ENCODE measurements at regions not wholly inside any gene's neighbourhood (a gene's known extent, or its start where the extent isn't known, plus 50 kb on each side); places are given as distances from the start of the nearest gene placed in this dataset.

DNA sequence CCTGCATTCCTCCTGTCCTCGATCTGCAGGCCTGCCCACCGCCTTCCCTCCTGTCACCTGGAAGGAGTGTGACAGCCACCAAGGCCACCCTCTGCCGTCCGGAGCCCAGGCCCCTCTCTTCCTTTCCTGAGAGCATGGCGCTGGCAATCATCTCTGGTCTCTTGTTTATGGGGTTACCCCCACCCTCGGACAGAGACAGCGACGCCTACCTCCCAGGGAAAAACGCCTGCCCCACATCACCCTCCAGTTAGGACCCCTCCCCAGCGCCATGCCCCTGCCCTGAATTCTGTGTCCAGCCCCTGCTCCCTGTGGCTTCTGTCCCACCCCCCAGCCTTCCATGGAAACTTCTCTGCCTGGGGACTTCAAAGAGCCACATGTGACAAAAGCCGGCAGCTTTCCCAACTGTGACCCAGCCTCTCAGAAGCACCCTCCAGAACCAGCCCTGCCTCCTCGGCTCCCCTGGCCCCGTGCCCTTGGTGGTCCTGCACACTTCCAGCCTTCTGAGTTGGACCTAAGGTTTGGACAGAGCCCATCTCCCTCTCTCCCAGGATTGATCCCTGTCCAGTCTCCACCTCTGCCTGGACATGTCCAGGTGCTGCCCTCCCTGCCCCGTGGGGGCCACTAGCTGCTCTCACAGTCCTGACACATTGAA lies 145.0 kb upstream of the HDAC4 start:
- no peak for DNase-seq

DNA sequence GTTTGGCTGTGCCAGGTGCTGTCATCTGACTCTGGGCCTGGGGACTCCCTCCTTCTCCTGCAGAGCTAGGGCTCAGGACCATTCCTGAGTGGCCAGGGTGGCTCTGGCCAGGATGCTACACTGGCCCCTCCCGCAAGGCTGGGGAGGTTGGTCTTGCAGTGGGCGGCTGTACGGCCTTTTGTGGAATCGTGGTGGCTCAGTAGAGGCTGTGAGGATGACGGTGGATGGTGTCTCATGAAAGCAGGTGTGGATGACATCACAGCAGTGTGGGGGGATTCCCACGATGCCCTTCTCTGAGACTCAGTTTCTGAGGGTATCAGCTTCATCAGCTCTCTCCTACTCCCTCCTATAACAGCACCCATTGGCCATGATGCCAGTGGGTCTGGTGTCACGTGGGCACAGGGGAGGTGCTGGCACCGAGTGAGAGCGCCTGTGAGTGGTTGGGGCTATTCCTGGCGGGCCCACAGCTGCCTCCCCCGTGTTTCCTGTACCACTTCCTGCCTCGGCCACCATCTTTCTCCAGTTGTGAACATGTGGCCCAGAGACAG lies 144.2 kb upstream of the HDAC4 start:
- DNase-seq: no peak

DNA sequence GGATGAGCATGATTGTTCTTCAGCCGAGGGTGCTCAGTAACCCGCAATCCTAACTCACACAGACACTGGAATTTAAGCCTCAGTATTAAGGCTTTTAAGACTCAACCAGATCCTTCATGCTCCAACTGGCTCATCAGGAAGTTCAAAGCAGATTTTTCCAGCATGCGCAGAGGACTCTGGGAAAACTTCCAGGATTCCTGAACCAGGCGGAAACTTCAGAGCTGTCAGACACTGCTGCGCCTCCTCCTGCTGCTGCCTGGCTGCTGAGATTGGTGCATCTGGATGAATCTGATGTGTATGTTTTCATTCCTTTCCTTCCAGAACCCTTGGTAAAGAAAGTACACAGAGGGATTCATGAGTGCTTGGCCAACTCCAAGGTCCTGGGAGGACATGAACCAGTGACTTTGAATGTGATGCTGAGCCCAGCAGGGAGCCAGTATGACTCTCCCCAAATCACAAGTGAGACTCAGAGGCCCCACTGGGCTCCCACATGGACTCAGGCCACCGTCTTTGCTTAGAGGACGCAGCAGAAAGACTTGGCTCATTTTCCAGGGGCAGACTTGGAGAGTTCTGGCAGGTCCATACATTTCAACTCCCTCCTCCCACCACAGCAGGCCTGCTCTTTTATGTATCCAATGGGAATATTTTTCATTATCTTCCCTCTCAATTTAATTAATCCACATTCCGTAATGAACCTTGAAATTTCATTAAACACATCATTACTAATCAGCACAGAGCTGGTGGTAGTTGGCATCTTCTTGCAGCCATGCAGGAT lies 143.5 kb upstream of the HDAC4 start:
- no peak for DNase-seq

DNA sequence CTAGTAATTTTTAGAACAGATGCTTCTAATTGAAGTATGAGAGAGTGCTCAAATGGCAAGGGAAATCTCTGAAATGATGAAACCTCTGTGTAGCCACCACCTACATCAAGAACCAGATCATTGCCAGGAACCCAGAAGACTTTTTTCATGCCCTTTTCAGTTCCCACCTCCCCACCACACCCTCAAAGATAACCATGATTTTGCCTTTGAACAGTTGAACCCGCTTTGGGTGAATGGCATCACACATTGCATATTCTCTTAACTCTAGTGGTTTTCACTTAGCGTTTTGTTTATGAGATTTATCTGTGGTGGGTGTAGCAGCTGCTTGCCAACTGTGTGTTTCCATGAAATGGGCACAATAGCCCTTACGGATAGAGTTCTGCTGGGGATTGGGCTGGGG lies 142.9 kb upstream of the HDAC4 start:
- DNase-seq: no peak

DNA sequence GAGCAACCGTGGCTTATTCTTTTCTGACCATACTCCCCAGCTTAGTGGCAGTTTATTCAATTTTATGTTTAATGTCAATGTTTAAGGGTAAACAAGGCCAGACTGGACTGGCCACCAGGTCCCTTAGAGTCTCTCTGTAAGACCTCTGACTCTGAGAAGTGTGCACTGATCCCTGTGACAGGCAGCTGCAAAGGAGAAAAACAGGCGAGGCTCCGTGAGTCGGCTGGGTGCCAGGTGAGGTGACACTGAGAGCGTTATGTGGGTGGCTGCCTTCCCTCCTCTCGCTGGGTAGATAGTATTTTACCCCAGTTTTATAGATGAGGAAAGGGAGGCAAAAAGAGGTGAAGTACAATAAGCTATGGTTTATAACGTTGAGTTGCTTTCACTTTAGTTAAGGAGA lies 139.4 kb upstream of the HDAC4 start:
- no peak for DNase-seq

DNA sequence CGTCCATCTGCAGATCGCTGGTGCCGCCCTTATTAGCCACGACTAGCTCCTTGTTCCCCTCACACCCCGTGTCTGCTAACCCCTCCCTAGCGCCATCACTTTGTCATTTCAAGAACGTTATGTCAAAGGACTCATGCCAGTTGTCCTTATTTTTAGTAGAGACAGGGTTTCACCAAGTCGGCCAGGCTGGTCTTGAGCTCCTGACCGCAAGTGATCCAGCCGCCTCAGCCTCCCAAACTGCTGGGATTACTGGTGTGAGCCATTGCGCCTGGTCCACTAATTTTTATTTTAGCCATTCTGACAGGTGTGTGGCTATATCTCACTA lies 138.9 kb upstream of the HDAC4 start:
- no peak for DNase-seq

DNA sequence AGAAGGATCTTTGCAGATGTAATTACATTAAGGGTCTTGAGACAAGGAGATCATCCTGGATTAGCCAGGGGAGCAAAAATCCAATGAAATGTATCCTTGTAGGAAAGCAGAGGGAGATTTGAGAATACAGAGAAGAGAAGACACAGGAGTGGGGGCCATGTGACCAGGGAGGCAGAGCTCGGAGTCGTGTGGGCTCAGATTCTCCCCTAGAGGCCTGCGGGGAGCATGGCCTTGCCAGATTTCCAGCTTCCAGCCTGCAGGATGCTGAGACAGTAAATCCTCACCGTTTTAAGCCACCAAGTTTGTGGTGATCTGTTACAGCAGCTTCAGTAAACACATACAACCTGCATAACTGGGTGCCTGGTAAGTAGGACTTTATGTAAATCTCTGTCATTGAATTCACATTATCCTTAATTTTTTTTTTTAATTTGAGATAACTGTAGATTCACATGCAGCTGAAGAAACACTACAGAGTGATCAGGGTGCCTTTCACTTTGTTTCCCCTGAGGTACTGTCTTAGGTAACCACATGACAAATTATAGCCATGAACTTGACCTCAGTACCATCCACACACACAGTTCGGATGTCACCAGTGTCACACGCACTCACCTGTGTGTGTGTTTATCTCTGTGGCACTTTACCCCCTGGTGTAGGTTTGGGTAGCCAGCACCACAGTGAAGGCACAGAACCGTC lies 138.4 kb upstream of the HDAC4 start:
- DNase-seq: no peak

DNA sequence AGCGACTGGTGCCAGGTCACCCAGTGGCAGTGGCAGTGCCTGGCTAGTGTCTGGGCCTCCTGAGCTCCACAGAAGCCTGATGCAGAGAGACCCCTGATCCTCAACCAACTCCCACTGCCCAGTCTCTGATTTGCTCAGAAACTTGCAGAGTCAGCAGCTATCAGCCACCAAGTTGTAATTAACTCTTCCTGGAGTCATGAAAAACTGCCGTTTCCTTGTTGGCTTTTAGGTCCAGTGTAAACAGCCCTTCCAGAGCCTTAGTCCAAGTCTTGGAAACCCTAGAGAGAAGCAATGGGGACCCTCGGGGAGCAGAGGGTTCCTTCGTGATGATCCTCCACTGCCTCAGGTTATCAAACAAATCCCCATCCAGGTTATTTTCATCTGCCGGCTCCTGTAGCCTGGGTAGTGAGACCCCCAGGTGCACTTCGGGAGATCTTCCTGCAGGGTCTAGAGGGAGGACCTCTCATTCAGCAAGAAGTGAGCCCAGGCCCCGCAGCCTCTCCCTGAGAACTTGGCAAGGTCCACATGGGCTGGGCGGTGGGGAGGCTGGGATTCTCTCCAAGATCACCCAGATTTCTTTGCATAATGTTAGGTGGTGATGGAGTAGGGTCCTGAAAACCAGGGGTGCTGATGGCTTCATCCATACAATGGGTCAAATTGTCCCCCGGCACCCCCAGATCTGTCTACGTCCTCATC lies 137.7 kb upstream of the HDAC4 start:
- DNase-seq: no peak

DNA sequence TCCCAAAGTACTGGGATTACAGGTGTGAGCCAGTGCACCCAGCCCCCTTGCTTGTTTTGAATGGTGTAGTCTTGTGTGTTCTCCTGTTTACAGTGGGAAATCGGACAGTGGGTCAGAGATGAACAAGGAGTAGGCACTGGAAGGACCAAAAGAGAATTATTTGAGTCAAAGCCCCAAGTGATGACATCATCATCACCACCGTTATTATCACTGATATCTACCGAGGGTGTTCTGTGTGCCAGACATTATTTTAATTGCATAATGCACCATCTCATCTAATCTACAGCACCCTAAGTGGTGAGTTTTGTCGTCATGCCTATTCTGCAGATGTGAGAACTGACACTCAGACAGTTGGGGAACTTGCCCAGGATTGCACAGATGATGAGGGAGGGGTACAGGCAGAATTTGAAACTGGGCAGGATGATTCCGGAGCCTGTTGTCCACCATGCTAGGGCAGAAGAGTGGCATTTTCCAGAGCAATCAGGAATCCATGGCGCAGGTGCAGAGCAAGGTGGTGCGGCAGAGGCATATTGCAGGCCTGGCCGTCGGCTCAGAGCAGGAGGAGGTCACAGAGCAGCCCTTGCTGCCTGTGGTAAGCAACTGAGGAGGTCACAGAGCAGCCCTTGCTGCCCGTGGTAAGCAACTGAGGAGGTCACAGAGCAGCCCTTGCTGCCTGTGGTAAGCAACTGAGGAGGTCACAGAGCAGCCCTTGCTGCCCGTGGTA lies 137.0 kb upstream of the HDAC4 start:
- DNase-seq: no peak

DNA sequence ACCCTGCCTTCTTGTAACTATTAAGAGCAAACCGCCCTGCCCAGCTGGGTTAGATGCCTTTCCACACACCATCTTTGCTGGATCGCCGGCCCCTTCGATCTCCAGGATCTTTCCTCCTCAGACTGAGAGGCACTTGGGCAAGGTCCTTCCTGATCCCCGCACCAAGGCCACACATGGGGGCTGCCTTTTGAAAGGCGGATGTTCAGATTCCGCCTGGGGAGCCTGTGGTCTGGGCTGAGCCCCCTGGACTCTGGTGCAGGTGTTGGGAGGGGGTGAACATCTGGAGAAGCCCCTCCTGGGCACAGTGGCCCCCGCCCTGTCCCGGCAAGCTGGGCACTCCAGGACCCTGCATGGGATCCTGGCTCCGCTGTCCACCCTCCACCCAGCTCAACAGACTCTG lies 135.4 kb upstream of the HDAC4 start:
- no peak for DNase-seq

DNA sequence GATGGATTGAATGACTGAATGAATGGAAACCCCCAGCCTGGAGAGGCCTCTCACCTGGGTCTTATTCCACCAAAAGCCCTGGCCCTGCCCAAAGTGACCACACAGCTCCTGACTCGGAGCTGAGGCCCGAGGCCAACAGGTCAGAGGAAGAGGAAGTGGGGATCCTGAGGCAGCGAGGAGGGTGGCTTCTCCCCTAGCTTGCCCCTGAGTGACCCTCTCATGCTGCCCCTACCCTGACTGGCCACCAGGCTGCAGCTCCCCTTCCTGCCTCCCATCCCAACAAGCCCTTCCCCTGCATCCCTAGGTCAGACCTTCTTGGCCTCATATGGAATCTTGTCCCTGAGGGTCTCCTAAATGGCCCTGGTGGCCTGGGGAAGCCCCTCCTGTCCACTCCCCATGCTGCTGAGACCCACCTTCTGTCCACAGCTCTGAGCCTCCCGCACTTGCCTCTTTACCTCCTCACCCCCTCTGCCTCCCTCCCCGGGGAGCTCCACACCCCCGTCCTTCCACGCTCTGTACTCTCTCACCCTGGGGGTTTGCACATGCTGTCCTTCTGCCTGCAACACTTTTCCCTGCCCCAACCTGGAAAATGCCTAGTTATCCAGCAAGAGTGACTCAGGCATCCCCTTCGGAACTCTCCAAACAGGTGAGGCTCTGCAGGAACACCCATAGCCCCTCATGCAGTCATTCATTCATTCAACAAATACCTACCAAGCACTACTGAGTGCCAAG lies 134.8 kb upstream of the HDAC4 start:
- DNase-seq: no peak

DNA sequence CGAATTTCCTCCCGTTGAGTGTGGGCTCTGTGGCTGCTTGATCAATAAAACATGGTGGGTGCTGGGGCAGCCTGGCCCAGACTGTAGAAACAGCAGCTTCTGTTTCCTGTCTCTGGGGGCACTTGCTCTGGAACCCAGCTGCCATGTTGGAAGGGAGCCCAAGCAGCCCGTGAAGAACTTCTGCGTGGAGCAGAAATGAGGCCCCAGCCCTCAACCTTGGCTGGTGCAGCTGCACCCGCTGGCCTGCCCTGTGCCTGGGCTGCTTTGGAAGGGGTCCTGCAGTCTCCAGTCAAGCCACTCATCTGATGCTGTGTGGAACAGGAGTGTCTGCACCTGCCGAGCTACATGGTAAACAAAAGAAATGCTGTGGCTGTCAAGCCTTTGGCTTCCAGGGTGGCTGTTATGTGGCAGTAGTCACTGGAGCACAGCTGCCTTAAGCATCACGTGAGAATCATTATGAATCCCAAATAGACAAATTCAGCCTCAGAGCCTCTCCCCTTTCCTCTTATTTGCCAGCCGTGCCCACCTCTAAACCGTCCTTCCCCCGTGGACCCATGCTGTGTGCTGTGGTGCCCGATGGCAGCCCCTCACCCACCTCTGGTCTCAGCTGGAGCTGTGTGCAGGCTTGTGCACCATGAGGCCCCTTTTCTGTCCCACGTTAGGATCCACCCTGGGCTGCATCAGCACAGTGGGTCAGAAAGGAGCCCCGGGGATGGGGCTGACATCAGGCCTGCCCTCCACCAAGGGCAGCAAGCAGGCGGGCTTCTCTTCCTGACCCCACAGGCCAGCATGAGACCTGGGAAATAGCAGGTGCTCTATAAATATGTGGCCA lies 134.0 kb upstream of the HDAC4 start:
- DNase-seq: no peak

DNA sequence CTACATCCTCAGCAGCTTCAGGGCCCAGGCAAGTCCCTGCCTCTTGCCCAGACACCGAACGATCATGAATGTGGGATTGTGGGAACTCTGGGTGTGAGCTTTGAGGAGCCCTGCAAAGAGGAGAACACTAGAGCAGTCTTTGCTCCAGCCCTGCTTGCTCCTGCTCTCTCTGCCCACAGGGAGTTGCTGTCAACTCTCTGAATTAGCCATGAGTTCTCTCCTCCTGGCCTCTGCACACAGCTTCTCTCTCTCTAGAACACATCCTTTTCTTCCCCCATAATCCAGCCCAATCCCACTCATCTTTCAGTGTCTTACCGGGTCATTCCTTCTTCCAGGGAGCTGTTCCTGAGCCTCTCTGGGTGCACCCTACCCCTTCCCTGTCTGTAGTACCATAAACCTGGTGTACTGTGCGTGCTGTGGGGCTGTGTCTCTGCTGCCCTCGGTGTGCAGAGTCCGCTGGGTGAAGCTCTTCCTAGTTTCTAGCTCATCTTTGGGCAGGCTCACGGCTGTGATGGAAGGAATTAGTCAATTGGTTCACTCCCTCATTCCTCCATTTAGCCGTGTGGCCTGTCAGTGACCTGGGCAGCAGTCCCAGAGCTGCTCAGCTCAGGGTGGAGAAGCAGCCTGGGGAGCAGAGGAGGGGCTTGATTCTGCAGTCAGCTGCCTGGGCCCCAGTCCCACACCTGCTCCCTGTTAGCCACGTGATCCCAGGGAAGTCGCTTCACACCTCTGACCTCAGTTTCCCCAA lies 132.9 kb upstream of the HDAC4 start:
- no peak for DNase-seq

DNA sequence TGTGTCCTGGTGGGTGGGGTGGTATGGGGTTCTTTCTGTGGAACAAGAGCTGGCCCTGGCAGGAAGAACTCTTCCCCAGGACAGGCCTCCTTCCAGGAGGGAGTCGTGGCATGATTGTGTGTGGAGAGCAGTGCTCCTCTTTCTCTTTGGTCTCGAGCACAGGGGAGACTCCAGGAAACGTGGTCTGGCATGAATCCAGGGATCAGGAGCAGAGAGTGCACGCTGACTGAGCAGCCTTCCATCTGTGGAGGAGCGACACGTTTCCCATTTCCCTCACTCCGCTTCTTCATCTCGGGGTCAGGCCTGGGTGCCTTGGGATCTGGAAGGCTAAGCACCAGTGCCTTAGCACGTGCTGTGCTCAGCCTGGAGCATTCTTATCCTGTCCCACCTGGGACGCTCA lies 132.0 kb upstream of the HDAC4 start:
- DNase-seq: no peak

DNA sequence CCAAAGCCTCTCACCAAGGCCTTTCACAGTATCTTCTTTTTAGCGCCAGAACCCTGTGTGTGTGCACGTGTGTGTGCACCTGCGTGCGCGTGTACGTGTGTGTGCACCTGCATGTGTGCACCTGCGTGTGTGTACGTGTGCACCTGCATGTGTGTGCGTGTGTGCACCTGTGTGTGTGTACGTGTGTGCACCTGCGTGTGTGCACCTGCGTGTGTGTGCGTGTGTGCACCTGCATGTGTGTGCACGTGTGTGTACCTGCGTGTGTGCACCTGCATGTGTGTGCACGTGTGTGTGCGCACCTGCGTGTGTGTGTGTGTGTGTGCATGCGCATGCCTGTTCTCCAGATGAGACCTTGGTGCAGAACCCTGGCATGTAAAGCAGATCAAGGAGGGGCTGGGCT lies 131.4 kb upstream of the HDAC4 start:
- no peak for DNase-seq

DNA sequence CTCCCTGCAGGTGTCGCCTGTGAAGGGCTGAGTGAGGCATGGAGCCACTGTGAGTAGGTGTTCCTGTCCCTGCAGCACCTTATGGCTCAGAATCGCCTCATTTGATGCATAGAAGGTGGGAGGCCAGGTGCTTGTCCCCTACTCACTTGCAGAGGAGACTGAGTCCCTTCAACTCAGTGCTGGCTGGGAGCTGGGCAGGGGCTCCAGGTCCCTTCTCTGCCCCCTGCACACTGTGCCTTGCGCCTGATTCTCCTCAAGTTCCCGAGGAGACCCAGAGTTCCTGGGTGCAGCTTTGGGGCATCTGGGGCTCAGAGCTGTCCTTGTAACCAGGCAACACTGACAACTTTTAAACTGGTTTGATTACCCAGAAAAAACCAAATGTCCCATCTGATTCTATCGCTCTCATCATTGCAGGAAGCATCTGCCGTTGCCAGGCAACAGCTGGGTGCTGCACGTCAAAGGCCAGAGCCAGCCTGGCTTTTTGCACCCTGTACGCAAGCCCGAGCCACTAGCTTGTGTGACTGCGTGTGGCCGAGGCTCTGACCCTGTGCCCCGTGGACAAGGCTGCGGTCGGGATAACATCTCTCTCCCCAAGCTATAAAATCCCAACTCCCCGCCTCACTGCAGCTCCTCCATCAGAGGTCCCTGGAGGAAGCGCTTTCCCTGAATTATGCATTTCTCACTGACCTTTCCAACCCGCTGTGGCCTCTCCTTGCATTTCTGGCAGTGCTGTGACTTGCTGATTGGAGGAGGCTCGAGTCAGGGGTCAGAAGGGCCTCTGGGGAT lies 130.8 kb upstream of the HDAC4 start:
- DNase-seq: no peak

DNA sequence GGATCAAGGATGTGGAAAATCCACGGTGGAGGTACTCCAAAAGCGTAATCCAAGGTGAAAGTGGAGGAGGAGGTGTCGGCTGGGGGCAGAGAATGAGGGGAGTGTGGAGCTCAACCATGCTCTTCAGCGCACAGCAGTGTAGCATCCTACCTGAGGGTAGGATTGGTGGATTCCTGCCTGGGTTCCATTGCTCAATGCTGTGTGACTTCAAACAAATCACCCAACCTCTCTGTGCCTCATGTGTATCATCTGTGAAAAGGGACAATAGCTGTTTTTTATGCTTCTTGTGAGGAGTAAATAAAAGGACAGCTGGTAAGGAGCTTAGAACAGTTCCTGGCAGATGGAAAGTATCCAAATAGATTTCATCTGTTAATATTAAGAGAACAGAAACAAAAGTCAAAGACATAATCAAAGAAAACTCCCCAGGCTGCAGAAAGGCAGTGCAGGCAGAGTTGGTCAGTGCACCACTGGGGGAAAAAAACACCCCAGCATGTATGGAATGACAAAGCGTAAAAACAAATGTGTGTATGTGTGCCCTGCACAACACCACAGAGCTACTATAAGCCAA lies 130.0 kb upstream of the HDAC4 start:
- DNase-seq: no peak

DNA sequence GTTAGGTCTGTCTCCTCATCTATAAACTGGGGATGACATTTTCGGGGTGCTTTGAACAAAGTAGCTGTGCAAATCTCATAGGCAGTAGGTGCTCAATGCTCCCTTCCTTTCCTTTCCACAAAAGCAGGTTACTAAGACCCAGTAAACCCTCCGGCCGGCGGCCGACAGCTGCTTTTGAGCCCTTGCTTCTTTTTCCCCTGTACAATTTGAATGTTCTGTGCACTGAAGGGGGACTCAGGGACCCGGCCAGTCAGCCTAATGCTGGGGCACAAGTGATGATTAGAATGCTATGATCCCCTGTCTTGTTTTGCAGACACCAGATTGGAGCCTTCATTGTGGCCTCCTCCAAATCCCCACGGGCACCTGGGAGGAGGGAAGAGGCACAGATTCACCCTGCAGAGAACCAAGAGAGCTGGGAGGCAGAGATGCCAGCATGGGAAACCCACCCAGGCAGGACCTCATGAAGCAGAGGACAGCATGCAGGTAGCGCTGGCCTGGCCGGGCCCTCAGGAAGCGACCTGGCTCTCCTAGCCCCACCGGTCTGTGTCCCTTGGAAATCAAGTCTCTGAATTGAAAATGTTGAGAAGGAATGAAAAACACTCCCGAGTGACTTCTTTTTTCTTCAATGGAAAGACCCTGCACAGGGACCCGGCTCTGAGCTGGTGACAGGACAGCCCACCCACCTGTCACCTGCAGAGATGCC lies 128.6 kb upstream of the HDAC4 start:
- DNase-seq: no peak

Measured in right kidney (tissue), 1 donor.